ENCODE measurements at regions not wholly inside any gene's neighbourhood (a gene's known extent, or its start where the extent isn't known, plus 50 kb on each side); places are given as distances from the start of the nearest gene placed in this dataset.
A peak's percentile ranks its signal among the peaks of the same experiment; 100 is the strongest.
"Not testable (repeated sequence)": the region's sequence is repeated elsewhere in the genome, so short reads cannot be mapped to it uniquely, and the experiment has no call there.

GRCh38 chr4:174183259-174183658 is 100.2 kb downstream of the FBXO8 start:
- no peak for DNase-seq (ENCODE audit: low read depth, low spot score)

DNA sequence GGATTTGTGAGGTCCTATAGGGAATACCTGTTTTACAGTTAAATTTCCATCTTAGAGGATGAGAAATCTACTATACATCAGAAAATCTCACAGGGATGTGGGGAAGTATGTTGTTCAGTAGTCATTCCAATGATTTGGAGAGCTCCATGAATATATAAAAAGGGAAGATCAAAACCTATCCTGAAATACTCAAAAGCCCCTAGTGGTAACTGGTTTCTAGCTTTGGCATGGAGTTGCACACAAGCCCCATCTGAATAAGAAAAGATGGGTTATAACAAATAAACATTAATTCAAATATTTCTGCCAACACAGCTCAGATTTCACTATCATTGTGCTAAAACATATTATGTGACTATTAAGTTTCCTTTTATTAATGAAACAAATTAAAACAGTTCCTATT is 101.6 kb downstream of the FBXO8 start:
- no peak for DNase-seq (ENCODE audit: low read depth, low spot score)

DNA sequence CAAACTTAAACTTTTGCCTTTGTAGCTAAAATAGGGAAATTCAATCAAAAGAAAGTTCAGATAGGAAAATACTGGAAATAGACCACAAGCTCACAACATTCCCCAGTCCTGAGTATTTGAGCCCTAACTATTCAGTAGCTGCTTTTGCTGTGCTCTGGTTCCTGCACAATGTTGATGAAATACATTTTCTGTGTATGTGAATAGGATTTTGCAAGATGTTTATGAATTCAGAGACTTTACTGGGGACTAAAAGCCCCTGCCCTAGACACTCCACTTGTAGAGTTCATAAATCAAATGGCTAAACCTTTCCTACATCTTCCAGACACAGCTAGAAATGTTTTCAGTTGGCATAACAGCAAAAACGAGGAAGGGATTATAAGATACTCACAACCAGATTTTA is 105.9 kb downstream of the FBXO8 start:
- no peak for DNase-seq (ENCODE audit: low read depth, low spot score)

GRCh38 chr4:174175836-174176235 is 107.6 kb downstream of the FBXO8 start:
- not testable (repeated sequence) for DNase-seq (ENCODE audit: low read depth, low spot score)

- DNase-seq (ENCODE audit: low read depth, low spot score) = no peak
Observed at GRCh38 chr4:174173360-174173759, 110.1 kb downstream of the FBXO8 start.

DNA sequence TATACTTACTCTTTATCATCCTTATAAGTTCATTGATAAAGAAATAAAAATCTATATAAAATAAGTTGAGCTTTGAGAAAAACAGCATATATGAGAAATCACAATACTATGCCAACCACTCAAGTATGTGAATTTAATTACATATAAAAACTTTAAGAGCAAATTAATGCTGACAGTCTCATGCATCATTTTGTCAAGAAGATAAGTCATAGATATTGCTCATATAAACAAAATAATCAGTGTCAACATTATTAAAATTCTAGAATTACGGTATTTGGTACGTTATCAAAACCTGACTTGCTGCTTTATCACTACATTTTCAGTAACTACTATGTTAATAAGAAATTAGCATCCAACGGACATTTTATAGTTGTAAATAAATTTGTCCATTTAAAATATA is 111.2 kb downstream of the FBXO8 start:
- DNase-seq (ENCODE audit: low read depth, low spot score) = no peak

- no peak for DNase-seq (ENCODE audit: low read depth, low spot score)
Observed at GRCh38 chr4:174170906-174171305, 112.6 kb downstream of the FBXO8 start.

DNA sequence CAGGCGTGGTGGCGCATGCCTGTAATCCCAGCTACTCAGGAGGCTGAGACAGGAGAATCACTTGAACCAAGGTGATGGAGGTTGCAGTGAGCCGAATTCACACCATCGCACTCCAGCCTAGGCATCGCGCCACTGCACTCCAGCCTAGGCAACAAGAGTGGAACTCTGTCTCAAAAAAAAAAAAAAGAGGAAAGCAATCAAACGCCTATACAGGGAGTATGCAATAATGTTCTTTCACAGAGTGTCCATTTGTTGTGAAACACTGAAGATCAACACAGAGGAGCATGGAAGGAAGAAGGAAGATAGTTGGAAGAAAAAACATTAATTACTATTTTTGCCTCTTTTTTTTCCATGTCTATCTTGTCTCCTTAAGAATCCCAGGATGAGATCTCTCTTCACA is 113.4 kb downstream of the FBXO8 start:
- no peak for DNase-seq (ENCODE audit: low read depth, low spot score)

DNA sequence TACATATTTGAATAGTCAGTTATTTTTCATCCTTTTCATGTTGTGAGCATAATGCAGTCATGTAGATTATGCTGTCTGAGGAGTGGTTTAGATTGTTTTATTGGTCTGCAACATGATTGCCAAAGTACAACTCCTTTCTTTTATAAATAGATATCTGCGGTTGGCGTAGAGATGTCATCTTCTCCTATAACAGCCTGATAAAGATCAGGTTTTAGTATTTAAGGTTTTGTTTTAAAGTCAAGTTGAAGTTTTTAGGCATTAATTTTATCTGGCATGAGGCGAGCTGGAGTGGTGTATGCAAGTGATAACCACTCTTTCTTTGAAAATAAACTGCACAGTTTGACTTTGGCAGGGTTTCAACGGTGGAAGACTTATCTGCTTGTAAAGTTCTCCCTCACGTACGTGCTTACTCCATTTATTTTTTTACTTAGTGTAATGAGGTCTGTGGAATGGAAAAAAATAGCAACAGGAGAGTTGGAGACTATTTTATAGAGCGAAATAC is 126.3 kb downstream of the FBXO8 start:
- DNase-seq (ENCODE audit: low read depth, low spot score) = no peak

DNA sequence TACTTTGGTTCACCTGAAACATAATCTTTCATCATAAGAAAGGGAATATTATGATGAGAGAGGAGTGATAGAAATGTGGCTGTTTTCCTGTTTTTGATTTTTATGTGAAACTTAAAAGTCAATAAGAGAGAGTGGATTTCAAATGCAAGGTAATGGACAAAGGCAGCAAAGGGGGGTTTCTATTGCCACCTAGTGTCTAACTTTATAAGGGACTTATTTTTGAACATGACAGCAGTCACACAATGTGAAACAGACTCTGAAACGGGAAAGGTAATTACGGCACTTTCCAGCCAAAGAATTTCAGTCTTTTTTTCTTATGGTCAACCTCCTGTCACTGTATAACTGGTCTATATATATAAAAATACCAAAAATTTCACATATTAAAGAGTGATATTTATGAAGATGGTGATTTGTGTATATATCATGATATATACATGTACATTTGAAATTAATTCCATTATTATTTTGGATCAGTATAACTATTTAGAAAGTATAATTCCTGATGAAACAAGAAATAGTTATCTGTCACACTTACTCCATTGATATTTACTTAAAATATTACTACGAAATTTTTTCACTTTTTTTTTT is 127.1 kb downstream of the FBXO8 start:
- DNase-seq (ENCODE audit: low read depth, low spot score) = peak; percentile 24

DNA sequence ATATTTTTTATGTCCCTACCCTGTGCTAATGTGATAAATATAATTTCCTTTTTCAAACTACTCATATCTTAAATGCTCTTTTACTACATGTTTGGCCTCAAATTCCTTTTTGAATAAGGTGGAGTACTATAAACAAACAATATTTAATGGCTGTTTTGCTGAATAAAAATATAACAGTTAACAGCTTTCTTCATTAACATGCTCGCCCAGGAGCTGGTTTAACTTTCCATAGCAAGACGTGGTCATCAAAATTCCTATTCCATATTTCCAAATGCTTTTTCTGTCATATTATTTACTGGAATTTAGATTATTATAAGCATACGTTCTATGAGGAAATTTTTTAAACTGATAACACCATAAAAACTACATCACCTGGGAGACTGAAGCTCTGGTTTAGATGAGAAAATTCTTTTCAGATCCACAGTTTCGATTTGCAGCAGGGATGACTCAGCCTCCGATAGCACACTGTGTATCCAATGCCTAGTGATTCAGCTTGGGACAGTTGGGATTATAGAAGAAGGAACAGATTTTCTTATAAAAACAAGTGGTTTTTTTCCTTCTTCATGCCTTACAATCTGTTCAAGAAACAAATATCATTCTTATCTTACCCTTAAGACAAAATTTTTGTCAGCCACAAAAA is 129.1 kb downstream of the FBXO8 start:
- DNase-seq (ENCODE audit: low read depth, low spot score) = peak; percentile 31

- no peak for DNase-seq (ENCODE audit: low read depth, low spot score)
Observed at GRCh38 chr4:174152717-174153466, 130.6 kb downstream of the FBXO8 start.

GRCh38 chr4:174147863-174148262 is 135.6 kb downstream of the FBXO8 start:
- DNase-seq (ENCODE audit: low read depth, low spot score) = no peak

GRCh38 chr4:174144106-174144505 is 139.4 kb downstream of the FBXO8 start:
- DNase-seq (ENCODE audit: low read depth, low spot score) = no peak

GRCh38 chr4:174141876-174142275 is 141.6 kb downstream of the FBXO8 start:
- DNase-seq (ENCODE audit: low read depth, low spot score) = no peak

GRCh38 chr4:174138616-174139015 is 144.9 kb downstream of the FBXO8 start:
- DNase-seq (ENCODE audit: low read depth, low spot score) = no peak

DNA sequence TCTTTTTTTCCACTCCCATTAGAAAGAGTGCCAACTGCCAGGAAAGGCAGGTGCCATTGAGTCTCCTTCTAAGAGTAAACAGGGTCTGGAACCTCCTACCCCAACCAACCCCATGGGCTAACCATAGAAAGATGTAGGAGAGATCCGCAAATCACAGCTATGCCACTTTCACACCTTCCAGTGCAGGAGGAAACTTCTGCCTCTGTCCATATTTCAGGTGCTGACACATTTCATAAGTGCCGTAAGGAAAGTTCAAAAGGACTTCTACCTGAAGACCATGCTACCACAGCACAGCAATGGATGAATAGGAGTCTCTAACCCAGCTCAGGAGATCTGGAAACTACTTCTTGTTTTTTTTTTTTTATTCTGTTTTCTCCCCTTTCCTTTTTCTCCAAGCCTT is 145.8 kb downstream of the FBXO8 start:
- DNase-seq (ENCODE audit: low read depth, low spot score) = no peak

DNA sequence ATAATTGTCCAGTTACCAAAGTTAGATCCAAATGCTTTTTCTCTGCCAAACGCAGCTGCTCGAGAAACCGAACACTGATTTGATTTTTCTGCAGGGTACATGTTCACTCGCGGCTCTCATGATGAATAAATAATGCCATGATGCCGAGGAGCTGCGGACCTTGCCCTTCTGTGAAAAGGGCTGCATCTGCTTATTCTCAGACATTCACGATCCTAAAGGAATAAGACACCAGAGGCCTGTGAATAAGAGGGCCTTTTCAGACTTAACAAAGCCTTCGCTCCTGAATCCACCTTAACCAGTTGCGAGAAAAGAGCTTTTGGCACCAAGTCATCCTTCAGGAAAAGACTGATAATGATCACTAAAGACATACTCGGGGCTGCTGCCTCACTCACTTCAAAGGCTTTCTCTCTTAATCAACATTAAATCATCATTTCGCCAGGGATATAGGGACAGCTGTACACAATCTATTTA is 147.5 kb downstream of the FBXO8 start:
- DNase-seq (ENCODE audit: low read depth, low spot score) = no peak

DNA sequence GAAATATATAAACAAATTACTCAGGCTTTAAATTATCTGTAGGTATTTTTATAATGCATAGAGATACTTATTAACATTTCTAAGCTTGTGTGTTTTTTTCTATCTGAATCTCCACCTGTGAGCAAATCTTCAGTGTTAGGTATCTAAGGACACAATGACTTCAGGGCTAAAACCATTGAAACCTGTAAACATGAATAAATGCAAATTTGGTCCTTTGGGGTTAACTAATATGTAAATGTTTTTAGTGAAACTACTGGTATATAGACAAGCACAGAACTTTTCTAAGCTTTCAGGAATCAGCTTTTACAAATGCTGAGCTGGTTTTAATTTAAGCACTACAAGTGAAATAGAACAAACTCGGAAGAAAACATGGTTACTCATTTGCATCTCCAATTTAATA is 147.9 kb downstream of the FBXO8 start:
- no peak for DNase-seq (ENCODE audit: low read depth, low spot score)

- no peak for DNase-seq (ENCODE audit: low read depth, low spot score)
Observed at GRCh38 chr4:174134361-174134760, 149.1 kb downstream of the FBXO8 start.

DNA sequence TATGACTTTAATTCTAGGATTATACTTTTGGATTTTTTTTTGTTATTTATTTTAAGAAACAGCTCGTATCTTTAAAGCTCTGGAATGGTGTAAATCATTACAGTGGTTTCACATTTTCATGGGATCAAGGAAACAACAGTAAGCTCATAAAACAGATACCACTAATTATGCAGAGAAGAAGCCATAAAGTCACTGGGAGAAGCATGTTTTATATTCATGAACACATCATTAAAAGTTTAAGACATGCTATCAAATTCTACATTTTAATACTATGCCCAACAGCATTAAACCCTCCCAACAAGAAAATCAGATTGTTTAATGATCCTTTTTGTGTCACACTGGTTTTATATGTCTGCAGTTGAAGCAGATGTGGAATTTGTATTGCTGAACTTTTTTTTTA is 149.9 kb downstream of the FBXO8 start:
- no peak for DNase-seq (ENCODE audit: low read depth, low spot score)

GRCh38 chr4:174131901-174132300 is 151.6 kb downstream of the FBXO8 start:
- no peak for DNase-seq (ENCODE audit: low read depth, low spot score)

- no peak for DNase-seq (ENCODE audit: low read depth, low spot score)
Observed at GRCh38 chr4:174122705-174123104, 160.8 kb downstream of the FBXO8 start.
